NCI-H2029 treated with DMSO at 0.1 percent for 48 hours (cell line): ENCODE measurements at regions not wholly inside any gene's neighbourhood (a gene's known extent, or its start where the extent isn't known, plus 50 kb on each side); places are given as distances from the start of the nearest gene placed in this dataset.
"Not testable (repeated sequence)": the region's sequence is repeated elsewhere in the genome, so short reads cannot be mapped to it uniquely, and the experiment has no call there.

Experiments
- DNase-seq: peaks from one replicate; lab custom pipeline; 2025; lab: John Stamatoyannopoulos, UW

- DNase-seq = no peak
Observed at GRCh38 chr10:124213471-124213870, 120.1 kb upstream of the CHST15 start.

GRCh38 chr10:124212702-124213101, 119.3 kb upstream of the CHST15 start:
- DNase-seq = no peak

- DNase-seq = no peak
Observed at GRCh38 chr10:124211921-124212320, 118.5 kb upstream of the CHST15 start.

GRCh38 chr10:124210263-124210662, 116.9 kb upstream of the CHST15 start:
- no peak for DNase-seq

- no peak for DNase-seq
Observed at GRCh38 chr10:124207391-124207790, 114.0 kb upstream of the CHST15 start.

- no peak for DNase-seq
Observed at GRCh38 chr10:124206616-124207015, 113.2 kb upstream of the CHST15 start.

GRCh38 chr10:124205432-124205831, 112.0 kb upstream of the CHST15 start:
- DNase-seq = no peak

- DNase-seq = no peak
Observed at GRCh38 chr10:124204726-124205125, 111.3 kb upstream of the CHST15 start.

GRCh38 chr10:124200011-124200410, 106.6 kb upstream of the CHST15 start:
- DNase-seq = no peak

- DNase-seq = no peak
Observed at GRCh38 chr10:124198871-124199270, 105.5 kb upstream of the CHST15 start.

GRCh38 chr10:124198125-124198501, 104.7 kb upstream of the CHST15 start:
- DNase-seq = no peak

GRCh38 chr10:124197371-124198124, 104.2 kb upstream of the CHST15 start:
- DNase-seq = no peak

GRCh38 chr10:124196659-124197058, 103.3 kb upstream of the CHST15 start:
- DNase-seq = no peak

- DNase-seq = no peak
Observed at GRCh38 chr10:124194199-124194824, 100.9 kb upstream of the CHST15 start.

- DNase-seq = no peak
Observed at GRCh38 chr10:124193309-124193696, 99.9 kb upstream of the CHST15 start.

- DNase-seq = not testable (repeated sequence)
Observed at GRCh38 chr10:124192664-124193308, 99.4 kb upstream of the CHST15 start.

- DNase-seq = not testable (repeated sequence)
Observed at GRCh38 chr10:124190476-124190875, 97.1 kb upstream of the CHST15 start.

- DNase-seq = no peak
Observed at GRCh38 chr10:124186956-124187355, 93.6 kb upstream of the CHST15 start.

GRCh38 chr10:124185084-124185483, 91.7 kb upstream of the CHST15 start:
- no peak for DNase-seq

GRCh38 chr10:124184208-124184830, 90.9 kb upstream of the CHST15 start:
- DNase-seq = no peak

GRCh38 chr10:124183617-124184016, 90.2 kb upstream of the CHST15 start:
- DNase-seq = no peak

GRCh38 chr10:124182088-124182541, 88.7 kb upstream of the CHST15 start:
- no peak for DNase-seq

GRCh38 chr10:124181656-124182055, 88.3 kb upstream of the CHST15 start:
- DNase-seq = no peak
